Erythroblast (primary cell): ENCODE measurements at regions not wholly inside any gene's neighbourhood (a gene's known extent, or its start where the extent isn't known, plus 50 kb on each side); places are given as distances from the start of the nearest gene placed in this dataset.
A peak's percentile ranks its signal among the peaks of the same experiment; 100 is the strongest.

Experiments
- DNase-seq, 2 experiments: peaks; one replicate each; lab custom pipeline; 2025; lab: John Stamatoyannopoulos, UW
- GATA1 ChIP-seq: IDR thresholded peaks from 2 replicates; pipeline ENCODE4 v1.6.1; 2011; ENCODE audit warnings: low read depth, mild to moderate bottlenecking, control low read depth, low read length, moderate library complexity
- POLR2A ChIP-seq: IDR thresholded peaks from 2 replicates; pipeline ENCODE4 v1.6.1; 2011; ENCODE audit warnings: mild to moderate bottlenecking, low read length

- no peak for DNase-seq
- TF ChIP-seq GATA1 (no peak), POLR2A (no peak)
Measured at GRCh38 chr2:45193581-45193980, 184.3 kb upstream of the SIX2 start.

GRCh38 chr2:45192991-45193390 is 183.7 kb upstream of the SIX2 start:
- TF ChIP-seq POLR2A, result no peak
- TF ChIP-seq GATA1, result no peak
- no peak for DNase-seq

DNA sequence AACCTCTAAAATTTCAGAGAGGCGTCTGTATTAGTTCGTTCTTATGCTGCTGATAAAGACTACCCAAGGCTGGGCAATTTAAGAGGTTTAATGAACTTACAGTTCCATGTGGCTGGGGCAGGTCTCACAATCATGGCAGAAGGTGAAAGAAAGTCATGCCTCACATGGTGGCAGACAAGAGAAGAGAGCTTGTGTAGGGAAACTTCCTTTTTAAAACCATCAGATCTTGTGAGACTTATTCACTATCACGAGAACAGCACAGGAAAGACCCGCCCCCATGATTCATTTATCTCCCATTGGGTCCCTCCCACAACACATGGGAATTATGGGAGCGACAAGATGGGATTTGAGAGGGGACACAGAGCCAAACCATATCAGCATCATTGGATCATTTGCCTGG is 183.2 kb upstream of the SIX2 start:
- DNase-seq, result no peak
- TF ChIP-seq POLR2A, result no peak
- no peak for TF ChIP-seq GATA1

GRCh38 chr2:45191976-45192375 is 182.7 kb upstream of the SIX2 start:
- no peak for DNase-seq
- TF ChIP-seq POLR2A (no peak), GATA1 (no peak)

DNA sequence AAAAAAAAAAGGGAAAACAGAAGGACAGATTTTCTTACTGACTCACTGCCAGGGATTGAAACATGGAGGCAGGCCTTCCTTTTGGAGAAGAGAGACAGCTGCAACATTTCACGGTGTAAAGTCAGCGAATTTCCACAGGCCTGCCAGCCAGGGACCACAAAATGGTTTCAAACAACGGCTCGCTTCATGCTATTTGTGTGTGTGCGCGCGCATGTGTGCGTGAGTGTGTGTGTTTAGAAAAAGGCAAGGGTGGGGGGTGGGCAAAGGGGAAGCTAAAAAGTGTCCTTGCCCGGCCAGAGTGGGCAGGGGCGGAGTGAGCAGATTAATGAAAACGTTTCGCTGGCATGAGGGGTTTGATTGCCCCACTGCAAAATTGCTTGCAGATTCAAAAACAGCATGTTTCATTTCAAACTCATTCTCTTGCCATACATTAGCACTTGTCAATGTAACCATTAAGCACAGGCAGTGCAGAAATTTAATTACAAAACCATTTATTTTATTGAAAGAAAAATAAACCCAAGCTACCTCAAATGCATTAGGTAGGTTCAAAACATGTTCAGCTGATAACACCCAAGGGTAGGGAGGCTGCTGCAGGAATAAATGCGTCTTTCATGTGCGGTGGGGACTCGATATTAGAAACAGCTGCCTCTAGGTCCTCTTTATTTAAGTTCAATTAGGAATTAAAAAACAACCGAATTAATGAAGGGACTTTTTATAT is 182.1 kb upstream of the SIX2 start:
- no peak for DNase-seq
- no peak for TF ChIP-seq POLR2A
- no peak for TF ChIP-seq GATA1

- peak in 1 of 2 experiments; percentile 5 for DNase-seq
- TF ChIP-seq GATA1 (no peak), POLR2A (no peak)
Measured at GRCh38 chr2:45190481-45190942, 181.3 kb upstream of the SIX2 start.

GRCh38 chr2:45184606-45185005 is 175.4 kb upstream of the SIX2 start:
- TF ChIP-seq POLR2A (no peak), GATA1 (no peak)

GRCh38 chr2:45182667-45183295 is 173.5 kb upstream of the SIX2 start:
- no peak for DNase-seq
- TF ChIP-seq POLR2A, result no peak
- TF ChIP-seq GATA1, result no peak

More at GRCh38 chr2:45184606-45185005, 175.4 kb upstream of the SIX2 start:
- DNase-seq, result no peak

GRCh38 chr2:45180779-45181178 is 171.5 kb upstream of the SIX2 start:
- TF ChIP-seq GATA1 (no peak), POLR2A (no peak)
- no peak for DNase-seq

DNA sequence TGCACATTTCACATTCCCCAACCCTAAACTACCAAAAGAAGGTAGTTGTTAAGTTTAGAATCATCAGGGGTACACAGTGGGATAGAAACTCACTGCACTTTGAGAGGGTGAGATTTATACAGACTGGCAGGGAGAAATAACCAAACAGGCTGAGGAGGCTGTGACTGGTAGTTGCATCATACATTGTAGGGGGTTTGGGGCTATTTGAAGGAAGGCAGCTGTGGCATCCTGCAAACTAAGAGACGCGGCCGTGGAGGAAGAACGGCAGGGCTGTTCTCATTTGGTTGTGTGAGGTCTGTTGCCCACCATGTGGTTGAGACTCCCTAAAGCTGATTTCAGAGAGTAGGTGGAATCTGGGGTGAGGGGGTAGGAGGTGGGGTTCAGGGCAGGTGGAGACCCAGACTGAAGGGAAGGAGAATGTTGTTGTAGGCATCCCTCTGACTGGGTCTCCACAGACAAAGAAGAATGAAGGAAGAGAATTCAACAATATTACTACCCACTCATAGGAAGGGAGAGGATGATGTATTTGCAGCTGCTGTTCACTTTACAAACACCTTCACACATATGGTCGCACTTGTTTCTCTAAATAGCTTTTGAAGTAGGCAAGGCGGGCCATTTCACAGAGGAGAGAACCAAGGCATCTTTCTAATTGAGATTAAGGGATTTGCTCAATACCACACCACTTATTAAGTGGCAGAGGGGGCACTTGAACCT is 170.9 kb upstream of the SIX2 start:
- DNase-seq, result no peak
- no peak for TF ChIP-seq GATA1
- TF ChIP-seq POLR2A, result no peak

- DNase-seq, result no peak
- TF ChIP-seq GATA1, result no peak
- no peak for TF ChIP-seq POLR2A
Measured at GRCh38 chr2:45178854-45179253, 169.6 kb upstream of the SIX2 start.

DNA sequence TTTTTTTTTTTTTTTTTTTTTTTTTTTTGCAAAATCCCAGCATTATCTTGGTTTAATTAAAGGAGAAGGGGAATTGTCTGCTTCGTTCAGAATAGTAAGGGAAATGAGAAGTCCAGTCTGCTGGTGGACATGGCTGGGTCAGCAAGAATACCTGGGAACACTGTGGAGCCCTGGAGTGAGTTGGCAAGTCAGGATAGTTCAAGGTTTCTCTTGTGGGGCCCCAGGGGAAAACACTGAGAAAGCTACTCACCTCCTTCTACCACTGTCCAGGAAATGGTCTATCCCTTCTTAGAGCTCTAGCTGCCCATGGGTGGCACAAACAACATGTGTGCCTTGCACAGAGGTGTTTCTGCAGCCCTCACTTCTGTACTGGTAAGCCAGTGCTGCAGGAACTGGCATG is 169.1 kb upstream of the SIX2 start:
- DNase-seq, result no peak
- TF ChIP-seq GATA1, result no peak
- no peak for TF ChIP-seq POLR2A

- TF ChIP-seq GATA1 (no peak), POLR2A (no peak)
- no peak for DNase-seq
Measured at GRCh38 chr2:45177870-45178269, 168.6 kb upstream of the SIX2 start.

GRCh38 chr2:45176390-45176789 is 167.1 kb upstream of the SIX2 start:
- TF ChIP-seq POLR2A, result no peak
- TF ChIP-seq GATA1, result no peak
- no peak for DNase-seq

DNA sequence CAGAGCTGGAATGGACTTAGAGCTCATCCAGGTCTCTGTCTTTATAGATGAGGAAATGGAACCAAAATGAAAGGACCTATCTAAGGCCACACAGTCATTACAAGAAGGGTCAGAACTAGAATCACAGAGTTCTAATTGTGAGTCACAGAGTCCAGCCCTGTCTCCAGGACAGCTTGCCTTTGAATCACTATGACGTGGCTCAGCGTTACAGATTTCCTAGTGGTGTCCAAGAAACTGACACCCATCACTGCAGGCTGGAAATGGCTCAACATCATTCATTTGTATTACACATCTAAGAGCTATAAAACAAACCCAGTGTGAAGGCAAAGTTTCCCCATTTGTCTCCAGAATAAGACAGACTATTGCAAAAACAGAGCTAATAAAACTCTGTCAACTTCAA is 164.3 kb upstream of the SIX2 start:
- DNase-seq, result no peak

More for the DNA sequence above, 164.3 kb upstream of the SIX2 start:
- TF ChIP-seq POLR2A (no peak), GATA1 (no peak)
